Activated T-cell treated with anti-CD3 and anti-CD28 coated beads, Interleukin-2, amount 50 U/mL, for 4 hours (primary cell): ENCODE measurements at regions not wholly inside any gene's neighbourhood (a gene's known extent, or its start where the extent isn't known, plus 50 kb on each side); places are given as distances from the start of the nearest gene placed in this dataset.

Experiments used
- ATAC-seq, 2 donors: fragments of 200-7000 bp; cut with Tn5 transposase; one replicate each; pipeline ENCODE4 v1.10.0; 2021
- DNase-seq: peaks from one replicate; pipeline ENCODE4 v3.0.0-alpha.2; 2020
- H3K27me3 Mint-ChIP-seq: one replicate; pipeline ENCODE4 v1.8.0; 2021; ENCODE audit warnings: low read depth, mixed read lengths
- H3K36me3 Mint-ChIP-seq: one replicate; pipeline ENCODE4 v1.8.0; 2022; ENCODE audit warnings: mixed read lengths; ENCODE audit not compliant: insufficient read depth
- H3K4me1 Mint-ChIP-seq: one replicate; pipeline ENCODE4 v1.8.0; 2021; ENCODE audit warnings: low read depth, mixed read lengths
- H3K4me3 Mint-ChIP-seq: one replicate; pipeline ENCODE4 v1.8.0; 2021; ENCODE audit warnings: mild to moderate bottlenecking, moderate library complexity, mixed read lengths
- H3K9me3 Mint-ChIP-seq: one replicate; pipeline ENCODE4 v1.8.0; 2021; ENCODE audit warnings: mixed read lengths

- Mint-ChIP-seq H3K4me1 (no peaks in the 10 kb centered on the region), H3K4me3 (no peak overlapping the region)
- DNase-seq = no peak
Measured at GRCh38 chr13:109682534-109683244, 103.7 kb downstream of the IRS2 start.

GRCh38 chr13:109680930-109681329 lies 105.5 kb downstream of the IRS2 start:
- DNase-seq = no peak
- H3K4me1 Mint-ChIP-seq = no peaks in the 10 kb centered on the region

More at GRCh38 chr13:109682534-109683244, 103.7 kb downstream of the IRS2 start:
- H3K9me3 Mint-ChIP-seq = no peaks in the 10 kb centered on the region
- no peak for ATAC-seq
- H3K27me3 Mint-ChIP-seq = no peaks in the 10 kb centered on the region
- H3K36me3 Mint-ChIP-seq = no peaks in the 10 kb centered on the region

GRCh38 chr13:109680288-109680687 lies 106.1 kb downstream of the IRS2 start:
- no peak for DNase-seq
- Mint-ChIP-seq H3K4me3 (no peak overlapping the region), H3K4me1 (no peaks in the 10 kb centered on the region), H3K36me3 (no peaks in the 10 kb centered on the region), H3K9me3 (no peaks in the 10 kb centered on the region), H3K27me3 (no peaks in the 10 kb centered on the region)
- no peak for ATAC-seq

More at GRCh38 chr13:109680930-109681329, 105.5 kb downstream of the IRS2 start:
- ATAC-seq = no peak
- H3K4me3 Mint-ChIP-seq = no peak overlapping the region
- no peaks in the 10 kb centered on the region for H3K27me3 Mint-ChIP-seq
- no peaks in the 10 kb centered on the region for H3K36me3 Mint-ChIP-seq
- H3K9me3 Mint-ChIP-seq = no peaks in the 10 kb centered on the region

DNA sequence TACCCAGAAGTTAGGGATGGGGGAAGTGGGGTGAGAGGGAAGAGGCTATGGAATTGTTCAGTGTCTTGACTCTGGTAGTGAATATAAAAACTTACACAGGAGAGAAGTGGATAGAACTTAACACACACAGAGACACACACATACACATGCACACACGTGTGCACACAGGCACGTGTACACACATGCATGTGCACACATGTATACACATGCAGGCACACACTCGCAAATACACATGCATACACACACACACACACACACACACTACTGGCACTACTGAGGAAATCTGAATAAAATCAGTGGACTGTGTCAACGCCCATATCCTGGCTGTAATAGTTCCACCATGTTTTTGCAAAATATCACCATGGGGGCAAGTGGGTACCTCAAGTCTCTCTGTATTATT lies 107.9 kb downstream of the IRS2 start:
- no peaks in the 10 kb centered on the region for H3K36me3 Mint-ChIP-seq
- no peaks in the 10 kb centered on the region for H3K4me1 Mint-ChIP-seq
- H3K4me3 Mint-ChIP-seq = no peak overlapping the region
- no peak for ATAC-seq
- no peak for DNase-seq
- peaks cover 2% of the 10 kb centered on the region for H3K27me3 Mint-ChIP-seq
- H3K9me3 Mint-ChIP-seq = no peaks in the 10 kb centered on the region

DNA sequence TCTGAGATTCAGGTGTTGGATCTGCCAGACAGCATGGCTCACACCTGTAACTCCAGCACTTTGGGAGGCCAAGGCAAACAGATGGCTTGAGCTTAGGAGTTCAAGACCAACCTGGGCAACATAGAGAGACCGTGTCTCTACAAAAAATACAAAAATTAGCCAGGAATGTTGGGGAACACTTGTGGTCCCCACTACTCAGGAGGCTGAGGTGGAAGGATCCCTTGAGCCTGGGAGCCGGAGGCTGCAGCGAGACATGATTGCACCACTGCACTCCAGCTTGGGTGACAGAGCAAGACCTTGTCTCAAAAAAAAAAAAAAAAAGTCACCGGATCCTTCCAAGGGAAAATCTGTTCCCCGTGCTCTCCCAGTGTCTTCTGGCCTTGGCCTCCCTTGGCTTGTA lies 109.2 kb downstream of the IRS2 start:
- DNase-seq = no peak
- H3K4me1 Mint-ChIP-seq = no peaks in the 10 kb centered on the region
- H3K27me3 Mint-ChIP-seq = peaks cover 2% of the 10 kb centered on the region
- H3K9me3 Mint-ChIP-seq = no peaks in the 10 kb centered on the region
- ATAC-seq = no peak
- no peaks in the 10 kb centered on the region for H3K36me3 Mint-ChIP-seq
- no peak overlapping the region for H3K4me3 Mint-ChIP-seq

DNA sequence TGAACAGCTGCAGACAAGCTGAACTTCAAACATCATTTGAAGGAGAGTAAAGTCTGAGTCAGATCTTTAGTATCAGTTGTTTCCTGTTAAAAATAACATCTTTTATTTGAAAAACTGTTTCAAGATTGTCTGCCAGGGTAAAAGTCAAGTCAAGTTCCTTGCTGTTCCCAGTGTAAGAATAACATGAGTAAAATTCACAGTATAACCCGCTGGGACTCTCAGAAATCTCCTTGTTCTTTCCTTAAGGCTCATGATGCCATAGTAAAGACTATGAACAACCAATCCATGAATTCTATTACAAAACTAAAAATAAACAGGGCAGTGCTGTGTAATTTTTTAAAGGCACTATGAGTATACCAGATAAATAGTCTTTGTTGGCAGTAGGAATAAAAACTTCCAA lies 112.9 kb downstream of the IRS2 start:
- no peak overlapping the region for H3K4me3 Mint-ChIP-seq
- DNase-seq = no peak
- no peak for ATAC-seq
- H3K9me3 Mint-ChIP-seq = no peaks in the 10 kb centered on the region
- no peaks in the 10 kb centered on the region for H3K4me1 Mint-ChIP-seq
- no peaks in the 10 kb centered on the region for H3K36me3 Mint-ChIP-seq
- H3K27me3 Mint-ChIP-seq = peaks cover 2% of the 10 kb centered on the region

- peaks cover 2% of the 10 kb centered on the region for H3K27me3 Mint-ChIP-seq
- H3K4me3 Mint-ChIP-seq = no peak overlapping the region
- no peak for ATAC-seq
- H3K9me3 Mint-ChIP-seq = no peaks in the 10 kb centered on the region
- DNase-seq = no peak
- no peaks in the 10 kb centered on the region for H3K36me3 Mint-ChIP-seq
- H3K4me1 Mint-ChIP-seq = no peaks in the 10 kb centered on the region
Measured at GRCh38 chr13:109672545-109672944, 113.8 kb downstream of the IRS2 start.

GRCh38 chr13:109671919-109672318 lies 114.5 kb downstream of the IRS2 start:
- Mint-ChIP-seq H3K9me3 (no peaks in the 10 kb centered on the region), H3K36me3 (no peaks in the 10 kb centered on the region), H3K4me1 (no peaks in the 10 kb centered on the region), H3K4me3 (no peak overlapping the region), H3K27me3 (peaks cover 2% of the 10 kb centered on the region)
- DNase-seq (no peak), ATAC-seq (no peak)

- Mint-ChIP-seq H3K36me3 (no peaks in the 10 kb centered on the region), H3K4me1 (no peaks in the 10 kb centered on the region), H3K4me3 (no peak overlapping the region), H3K27me3 (peaks cover 2% of the 10 kb centered on the region), H3K9me3 (no peaks in the 10 kb centered on the region)
- no peak for ATAC-seq
- no peak for DNase-seq
Measured at GRCh38 chr13:109670776-109671175, 115.6 kb downstream of the IRS2 start.

DNA sequence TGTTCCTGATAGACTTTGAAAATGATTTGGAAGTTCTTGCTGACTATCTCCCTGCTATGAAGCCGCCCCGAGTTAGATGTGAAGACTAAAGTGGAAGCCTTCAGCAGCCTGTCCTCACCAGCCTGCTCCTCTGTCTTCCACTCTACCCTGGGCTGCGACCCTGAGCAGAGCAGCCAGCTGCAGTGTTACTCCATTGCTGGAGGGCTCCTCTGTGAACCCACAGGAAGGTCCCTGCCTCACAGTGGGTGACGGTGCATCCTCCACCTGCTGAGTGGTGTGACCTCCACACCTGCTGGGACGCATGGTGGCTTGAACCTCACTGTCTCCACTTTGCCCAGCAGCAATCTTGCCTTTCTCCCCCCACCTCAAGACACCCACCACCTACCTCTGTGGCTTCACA lies 116.4 kb downstream of the IRS2 start:
- no peaks in the 10 kb centered on the region for H3K27me3 Mint-ChIP-seq
- ATAC-seq (no peak), DNase-seq (no peak)
- H3K36me3 Mint-ChIP-seq = no peaks in the 10 kb centered on the region
- no peaks in the 10 kb centered on the region for H3K9me3 Mint-ChIP-seq
- H3K4me1 Mint-ChIP-seq = no peaks in the 10 kb centered on the region
- H3K4me3 Mint-ChIP-seq = no peak overlapping the region

GRCh38 chr13:109669234-109669612 lies 117.2 kb downstream of the IRS2 start:
- ATAC-seq (no peak), DNase-seq (no peak)
- Mint-ChIP-seq H3K36me3 (no peaks in the 10 kb centered on the region), H3K4me3 (no peak overlapping the region), H3K27me3 (no peaks in the 10 kb centered on the region), H3K4me1 (no peaks in the 10 kb centered on the region), H3K9me3 (no peaks in the 10 kb centered on the region)

DNA sequence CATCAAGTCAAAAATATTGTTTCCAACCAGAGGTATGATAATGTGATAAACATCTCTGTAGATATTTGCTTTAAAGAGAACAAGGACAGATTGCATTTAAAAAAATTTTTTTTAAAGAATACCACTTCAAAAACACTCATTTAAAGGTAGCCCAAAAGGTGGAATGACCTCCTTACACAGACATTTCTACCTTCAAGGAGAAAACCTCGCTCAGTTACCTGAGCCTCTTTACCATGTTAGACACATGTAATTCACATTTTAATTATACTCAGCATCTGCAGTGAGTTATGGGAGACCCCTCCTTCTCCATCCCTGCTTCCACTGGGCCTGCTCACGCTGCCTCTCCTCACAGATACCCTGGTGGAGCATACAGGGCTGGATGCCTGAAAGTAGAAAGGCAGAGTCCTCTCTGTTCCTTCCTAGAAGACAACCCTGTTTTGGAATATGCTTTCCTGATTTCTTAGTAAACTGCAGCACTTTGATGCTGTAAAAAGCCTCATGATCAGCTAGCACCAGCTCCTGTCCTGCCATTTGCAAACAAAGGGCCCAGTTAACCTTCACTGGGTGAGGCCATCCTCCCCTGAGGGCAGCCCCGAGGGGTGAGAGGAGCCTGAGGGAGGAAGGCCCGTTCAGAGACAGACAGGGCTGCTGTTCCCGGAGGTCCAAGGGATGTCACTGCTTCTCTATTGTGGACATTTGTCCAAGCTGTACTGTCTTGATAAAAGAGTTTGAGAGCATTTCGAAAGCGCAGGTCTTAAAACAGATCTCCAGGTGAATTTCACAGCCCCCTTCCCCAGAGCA lies 117.8 kb downstream of the IRS2 start:
- DNase-seq (no peak), ATAC-seq (no peak)
- H3K4me1 Mint-ChIP-seq = no peaks in the 10 kb centered on the region
- H3K36me3 Mint-ChIP-seq = no peaks in the 10 kb centered on the region
- no peaks in the 10 kb centered on the region for H3K27me3 Mint-ChIP-seq
- H3K4me3 Mint-ChIP-seq = no peak overlapping the region
- no peaks in the 10 kb centered on the region for H3K9me3 Mint-ChIP-seq

DNA sequence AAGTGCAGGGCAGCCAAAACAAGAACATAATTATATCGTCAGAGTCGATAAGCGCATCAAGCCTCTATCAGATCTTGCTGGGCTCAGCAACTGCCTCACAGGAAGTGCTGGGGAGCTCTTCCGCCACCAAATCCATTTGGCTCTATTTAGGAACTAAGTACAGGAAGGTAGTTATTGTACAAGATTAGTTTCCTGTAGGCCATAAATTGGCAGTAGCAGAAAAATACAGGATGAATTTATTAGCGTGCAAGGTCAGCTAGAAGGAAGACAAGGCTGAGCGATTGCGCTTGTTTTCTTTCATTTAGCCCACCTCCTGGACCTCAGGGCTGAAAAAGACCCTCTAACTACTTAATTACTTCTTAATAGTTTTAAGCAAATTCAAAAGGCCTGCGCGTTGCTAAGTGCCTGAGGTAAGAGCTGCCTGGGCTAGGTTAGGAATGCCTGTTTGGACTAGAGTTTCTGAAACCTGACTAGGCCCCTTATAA lies 118.5 kb downstream of the IRS2 start:
- no peaks in the 10 kb centered on the region for H3K36me3 Mint-ChIP-seq
- no peak overlapping the region for H3K4me3 Mint-ChIP-seq
- no peaks in the 10 kb centered on the region for H3K9me3 Mint-ChIP-seq
- H3K27me3 Mint-ChIP-seq = no peaks in the 10 kb centered on the region
- ATAC-seq (no peak), DNase-seq (no peak)
- H3K4me1 Mint-ChIP-seq = no peaks in the 10 kb centered on the region

DNA sequence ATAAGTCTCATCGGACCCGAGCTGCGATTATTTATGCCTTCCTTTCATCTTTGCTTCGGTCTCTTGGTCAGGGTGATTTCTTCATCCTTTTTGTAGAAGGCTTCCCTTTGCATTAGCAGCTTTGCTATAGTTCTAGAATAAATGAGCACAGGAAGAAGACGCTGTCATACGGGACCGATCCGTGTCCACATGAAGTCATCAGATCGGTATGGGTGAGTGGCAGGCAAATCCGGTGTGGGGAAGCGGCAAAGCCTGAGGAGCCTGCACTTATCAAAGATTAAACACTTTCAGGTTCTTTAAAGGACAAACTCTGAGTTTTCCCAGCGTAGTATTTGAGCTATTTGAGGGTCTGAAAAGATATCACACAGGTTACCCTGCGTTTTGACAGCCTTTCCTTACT lies 119.3 kb downstream of the IRS2 start:
- H3K4me1 Mint-ChIP-seq = no peaks in the 10 kb centered on the region
- ATAC-seq = no peak
- H3K36me3 Mint-ChIP-seq = no peaks in the 10 kb centered on the region
- no peaks in the 10 kb centered on the region for H3K9me3 Mint-ChIP-seq
- no peak for DNase-seq
- no peak overlapping the region for H3K4me3 Mint-ChIP-seq
- H3K27me3 Mint-ChIP-seq = no peaks in the 10 kb centered on the region

GRCh38 chr13:109666656-109667055 lies 119.7 kb downstream of the IRS2 start:
- no peaks in the 10 kb centered on the region for H3K36me3 Mint-ChIP-seq
- peaks cover 3% of the 10 kb centered on the region for H3K27me3 Mint-ChIP-seq
- no peaks in the 10 kb centered on the region for H3K9me3 Mint-ChIP-seq
- DNase-seq (no peak), ATAC-seq (no peak)
- no peak overlapping the region for H3K4me3 Mint-ChIP-seq
- H3K4me1 Mint-ChIP-seq = no peaks in the 10 kb centered on the region
